ENCODE measurements at regions not wholly inside any gene's neighbourhood (a gene's known extent, or its start where the extent isn't known, plus 50 kb on each side); places are given as distances from the start of the nearest gene placed in this dataset.
"Not testable (repeated sequence)": the region's sequence is repeated elsewhere in the genome, so short reads cannot be mapped to it uniquely, and the experiment has no call there.

DNA sequence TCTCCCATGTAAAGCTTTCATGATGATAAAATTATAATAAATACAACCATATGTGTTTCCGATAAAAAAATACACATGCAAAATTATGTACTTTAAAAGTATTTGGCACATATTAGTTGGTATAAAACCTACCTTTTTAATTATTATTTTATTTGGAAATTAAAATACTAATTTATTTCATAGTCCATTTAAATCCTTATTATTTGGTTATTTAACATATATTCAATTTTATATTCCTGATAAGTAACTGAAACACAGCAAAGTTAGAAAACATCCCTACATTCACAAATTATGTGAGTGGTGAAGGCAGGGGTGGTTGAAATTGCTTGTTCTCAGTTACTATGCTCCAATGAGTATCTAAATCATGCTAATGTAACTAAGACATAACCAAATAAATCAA, 920.5 kb downstream of the SLITRK1 start:
- TF ChIP-seq, protein P1, sequence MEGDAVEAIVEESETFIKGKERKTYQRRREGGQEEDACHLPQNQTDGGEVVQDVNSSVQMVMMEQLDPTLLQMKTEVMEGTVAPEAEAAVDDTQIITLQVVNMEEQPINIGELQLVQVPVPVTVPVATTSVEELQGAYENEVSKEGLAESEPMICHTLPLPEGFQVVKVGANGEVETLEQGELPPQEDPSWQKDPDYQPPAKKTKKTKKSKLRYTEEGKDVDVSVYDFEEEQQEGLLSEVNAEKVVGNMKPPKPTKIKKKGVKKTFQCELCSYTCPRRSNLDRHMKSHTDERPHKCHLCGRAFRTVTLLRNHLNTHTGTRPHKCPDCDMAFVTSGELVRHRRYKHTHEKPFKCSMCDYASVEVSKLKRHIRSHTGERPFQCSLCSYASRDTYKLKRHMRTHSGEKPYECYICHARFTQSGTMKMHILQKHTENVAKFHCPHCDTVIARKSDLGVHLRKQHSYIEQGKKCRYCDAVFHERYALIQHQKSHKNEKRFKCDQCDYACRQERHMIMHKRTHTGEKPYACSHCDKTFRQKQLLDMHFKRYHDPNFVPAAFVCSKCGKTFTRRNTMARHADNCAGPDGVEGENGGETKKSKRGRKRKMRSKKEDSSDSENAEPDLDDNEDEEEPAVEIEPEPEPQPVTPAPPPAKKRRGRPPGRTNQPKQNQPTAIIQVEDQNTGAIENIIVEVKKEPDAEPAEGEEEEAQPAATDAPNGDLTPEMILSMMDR (IDR thresholded peaks at IDR 0.05) = no peak
- no peak overlapping the region for H2AFZ ChIP-seq
- no peaks in the 10 kb centered on the region for H3K36me3 ChIP-seq (ENCODE audit: control insufficient read depth, insufficient read depth, low read length)
- no peak overlapping the region for H3K4me2 ChIP-seq (ENCODE audit: low read length)
- no peak overlapping the region for H3K9ac ChIP-seq
- no peaks in the 10 kb centered on the region for H3K4me1 ChIP-seq
- H3K4me3 ChIP-seq (ENCODE audit: low read depth, low read length) = no peak overlapping the region
- H3K79me2 ChIP-seq = no peaks in the 10 kb centered on the region
- no peaks in the 10 kb centered on the region for H3K27me3 ChIP-seq (ENCODE audit: control insufficient read depth, insufficient read depth, low read length)
- no peak overlapping the region for H3K27ac ChIP-seq
- no peaks in the 10 kb centered on the region for H3K9me3 ChIP-seq (ENCODE audit: control insufficient read depth, low read length)

DNA sequence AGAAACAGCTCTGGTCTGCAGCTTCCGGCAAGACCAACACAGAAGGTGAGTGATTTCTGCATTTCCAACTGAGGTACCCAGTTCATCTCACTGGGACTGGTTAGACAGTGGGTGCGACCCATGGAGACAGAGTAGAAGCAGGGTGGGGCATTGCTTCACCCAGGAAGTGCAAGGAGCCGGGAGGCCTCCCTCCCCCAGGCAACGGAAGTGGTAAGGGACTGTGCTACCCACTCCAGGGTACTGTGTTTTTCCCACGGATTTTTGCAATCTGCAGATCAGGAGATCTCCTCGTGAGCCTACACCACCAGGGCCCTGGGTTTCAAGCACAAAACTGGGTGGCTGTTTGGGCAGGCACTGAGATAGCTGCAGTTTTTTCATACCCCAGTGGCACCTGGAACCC, 929.9 kb downstream of the SLITRK1 start:
- not testable (repeated sequence) for H3K79me2 ChIP-seq; H3K4me1 ChIP-seq; H3K4me3 ChIP-seq (ENCODE audit: low read depth, low read length); H2AFZ ChIP-seq; H3K27ac ChIP-seq; H3K36me3 ChIP-seq (ENCODE audit: control insufficient read depth, insufficient read depth, low read length); H3K27me3 ChIP-seq (ENCODE audit: control insufficient read depth, insufficient read depth, low read length); H3K9ac ChIP-seq; H3K9me3 ChIP-seq (ENCODE audit: control insufficient read depth, low read length); H3K4me2 ChIP-seq (ENCODE audit: low read length)

DNA sequence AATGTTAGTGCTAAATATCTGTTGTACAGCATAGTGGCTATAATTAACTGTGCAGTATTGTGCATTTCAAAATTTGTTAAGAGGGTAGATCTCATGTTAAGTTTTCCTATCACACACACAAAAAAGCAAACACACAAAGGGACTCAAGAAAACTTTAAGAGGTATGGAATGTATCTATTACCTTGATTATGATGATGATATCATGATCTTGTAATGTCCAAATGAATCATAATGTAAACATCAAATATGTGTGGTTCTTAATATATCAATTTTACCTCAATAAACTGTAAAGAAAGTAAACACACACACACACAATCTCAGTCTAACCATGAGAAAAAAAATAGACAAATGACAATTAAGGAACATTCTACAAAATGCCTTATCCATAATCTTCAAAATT, 934.6 kb downstream of the SLITRK1 start:
- H2AFZ ChIP-seq = no peak overlapping the region
- TF ChIP-seq, protein P1 (IDR thresholded peaks at IDR 0.05) = no peak
- no peak overlapping the region for H3K4me3 ChIP-seq (ENCODE audit: low read depth, low read length)
- no peaks in the 10 kb centered on the region for H3K9me3 ChIP-seq (ENCODE audit: control insufficient read depth, low read length)
- H3K36me3 ChIP-seq (ENCODE audit: control insufficient read depth, insufficient read depth, low read length) = no peaks in the 10 kb centered on the region
- no peaks in the 10 kb centered on the region for H3K4me1 ChIP-seq
- H3K4me2 ChIP-seq (ENCODE audit: low read length) = no peak overlapping the region
- H3K27me3 ChIP-seq (ENCODE audit: control insufficient read depth, insufficient read depth, low read length) = no peaks in the 10 kb centered on the region
- H3K27ac ChIP-seq = no peak overlapping the region
- no peak overlapping the region for H3K9ac ChIP-seq
- no peaks in the 10 kb centered on the region for H3K79me2 ChIP-seq

DNA sequence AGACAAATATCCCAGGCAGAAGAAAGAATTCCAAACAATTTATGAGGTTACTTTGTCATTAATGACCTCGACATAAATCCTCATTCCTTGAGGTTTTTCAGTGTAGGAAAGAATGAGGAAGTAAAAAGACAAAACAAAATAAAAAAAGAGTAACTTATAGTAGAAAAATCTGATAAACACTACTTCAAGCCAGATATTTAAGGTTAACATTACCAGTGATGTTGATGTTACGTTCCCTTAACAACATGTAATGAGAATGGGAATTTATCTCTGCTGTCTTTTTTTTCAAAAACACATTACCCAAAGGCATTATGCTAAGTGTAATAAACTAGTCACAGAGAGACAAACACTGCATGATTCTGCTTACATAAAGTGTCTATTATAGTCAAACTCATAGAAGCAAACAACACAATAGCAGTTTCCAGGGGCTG, 935.1 kb downstream of the SLITRK1 start:
- no peak overlapping the region for H3K4me3 ChIP-seq (ENCODE audit: low read depth, low read length)
- TF ChIP-seq, protein P1 (IDR thresholded peaks at IDR 0.05) = no peak

DNA sequence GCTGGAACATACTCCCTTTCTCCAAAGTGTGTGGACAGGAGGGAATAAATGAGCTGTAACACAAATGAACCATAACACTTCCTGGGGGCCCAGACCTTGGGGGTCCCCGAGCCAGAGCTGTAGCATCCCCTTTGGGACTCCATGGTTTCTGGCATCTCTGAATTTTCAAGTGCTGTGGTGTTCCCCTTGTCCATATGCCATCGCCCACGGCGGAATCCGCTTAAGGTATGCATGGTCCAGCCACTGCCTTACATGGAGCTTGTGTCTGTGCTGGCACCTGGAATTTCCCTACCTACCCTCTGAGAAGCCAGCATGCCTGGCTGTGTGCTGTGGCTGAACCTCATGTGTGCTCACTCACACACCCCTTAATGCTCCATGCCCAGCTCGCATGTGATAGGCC, 943.6 kb downstream of the SLITRK1 start:
- H3K27me3 ChIP-seq (ENCODE audit: control insufficient read depth, insufficient read depth, low read length) = no peaks in the 10 kb centered on the region
- no peak overlapping the region for H3K9ac ChIP-seq
- TF ChIP-seq, protein P1 (IDR thresholded peaks at IDR 0.05) = no peak
- no peaks in the 10 kb centered on the region for H3K9me3 ChIP-seq (ENCODE audit: control insufficient read depth, low read length)
- no peaks in the 10 kb centered on the region for H3K4me1 ChIP-seq
- H3K36me3 ChIP-seq (ENCODE audit: control insufficient read depth, insufficient read depth, low read length) = no peaks in the 10 kb centered on the region
- no peak overlapping the region for H2AFZ ChIP-seq
- H3K79me2 ChIP-seq = no peaks in the 10 kb centered on the region
- H3K4me3 ChIP-seq (ENCODE audit: low read depth, low read length) = no peak overlapping the region
- no peak overlapping the region for H3K4me2 ChIP-seq (ENCODE audit: low read length)
- H3K27ac ChIP-seq = no peak overlapping the region

More for the DNA sequence above, 935.1 kb downstream of the SLITRK1 start:
- Histone ChIP-seq H2AFZ (no peak overlapping the region), H3K27ac (no peak overlapping the region), H3K79me2 (no peaks in the 10 kb centered on the region), H3K9me3 (ENCODE audit: control insufficient read depth, low read length) (no peaks in the 10 kb centered on the region), H3K9ac (no peak overlapping the region), H3K4me2 (ENCODE audit: low read length) (no peak overlapping the region), H3K27me3 (ENCODE audit: control insufficient read depth, insufficient read depth, low read length) (no peaks in the 10 kb centered on the region), H3K36me3 (ENCODE audit: control insufficient read depth, insufficient read depth, low read length) (no peaks in the 10 kb centered on the region), H3K4me1 (no peaks in the 10 kb centered on the region)
